Neuronal stem cell (in vitro differentiated cells): ENCODE measurements at regions not wholly inside any gene's neighbourhood (a gene's known extent, or its start where the extent isn't known, plus 50 kb on each side); places are given as distances from the start of the nearest gene placed in this dataset.

Experiments used
- DNase-seq: peaks from one replicate; pipeline ENCODE4 v3.0.0-alpha.2; 2013; ENCODE audit warnings: low spot score
- H2AFZ ChIP-seq: one replicate; pipeline ENCODE4 v1.6.1; 2013; ENCODE audit warnings: mild to moderate bottlenecking, low read length, inconsistent platforms
- H2AK5ac ChIP-seq: 2 replicates; pipeline ENCODE4 v1.6.1; 2013; ENCODE audit warnings: low read depth, mild to moderate bottlenecking, inconsistent platforms, low read length, moderate library complexity, mixed read lengths
- H2BK120ac ChIP-seq: 2 replicates; pipeline ENCODE4 v1.6.1; 2013; ENCODE audit warnings: low read depth, mild to moderate bottlenecking, inconsistent platforms, low read length, moderate library complexity, mixed read lengths
- H2BK12ac ChIP-seq: one replicate; pipeline ENCODE4 v1.6.1; 2013; ENCODE audit warnings: low read length, inconsistent platforms
- H2BK15ac ChIP-seq: 2 replicates; pipeline ENCODE4 v1.6.1; 2013; ENCODE audit warnings: mild to moderate bottlenecking, low read length, inconsistent platforms, mixed read lengths
- H2BK5ac ChIP-seq: one replicate; pipeline ENCODE4 v1.6.1; 2013; ENCODE audit warnings: inconsistent platforms, mild to moderate bottlenecking, low read length, moderate library complexity
- H3K14ac ChIP-seq: one replicate; pipeline ENCODE4 v1.6.1; 2013; ENCODE audit warnings: low read length, inconsistent platforms
- H3K18ac ChIP-seq: 2 replicates; pipeline ENCODE4 v1.6.1; 2013; ENCODE audit warnings: low read length, inconsistent platforms
- H3K23ac ChIP-seq: 2 replicates; pipeline ENCODE4 v1.6.1; 2013; ENCODE audit warnings: low read depth, mild to moderate bottlenecking, mixed read lengths, low read length, inconsistent platforms; ENCODE audit not compliant: poor library complexity
- H3K27ac ChIP-seq: replicated peaks from 3 replicates; pipeline ENCODE4 v1.5.1; 2013; ENCODE audit warnings: low read length, inconsistent platforms
- H3K27me3 ChIP-seq, 3 experiments: 2 replicates each; pipeline ENCODE4 v1.6.1; 2013; ENCODE audit warnings: low read length in 3 of 3, mild to moderate bottlenecking in 2 of 3, inconsistent platforms in 1 of 3, low read depth in 1 of 3, mixed read lengths in 1 of 3, moderate library complexity in 1 of 3; ENCODE audit not compliant: control insufficient read depth in 3 of 3, insufficient read depth in 3 of 3
- H3K36me3 ChIP-seq, 2 donors: replicated peaks in 1 of 2; 2 replicates each; pipeline ENCODE4 v1.6.1; 2013; ENCODE audit warnings: low read length in 2 of 2; ENCODE audit not compliant: control insufficient read depth in 2 of 2, insufficient read depth in 2 of 2
- H3K4ac ChIP-seq: 2 replicates; pipeline ENCODE4 v1.6.1; 2013; ENCODE audit warnings: inconsistent platforms, mild to moderate bottlenecking, low read length, moderate library complexity
- H3K4me1 ChIP-seq, 2 donors: 1 replicate in 1 of 2; 2 replicates in 1 of 2; pipeline ENCODE4 v1.6.1; 2013; ENCODE audit warnings: low read length in 2 of 2, low read depth in 1 of 2; ENCODE audit not compliant: control insufficient read depth in 2 of 2, insufficient read depth in 1 of 2
- H3K4me2 ChIP-seq: one replicate; pipeline ENCODE4 v1.6.1; 2013; ENCODE audit warnings: mild to moderate bottlenecking, low read length, inconsistent platforms; ENCODE audit not compliant: insufficient read depth, poor library complexity, severe bottlenecking
- H3K4me3 ChIP-seq, 2 donors: 2 replicates each; pipeline ENCODE4 v1.5.1; 2013; ENCODE audit warnings: low read length in 2 of 2, mild to moderate bottlenecking in 2 of 2, inconsistent platforms in 1 of 2, moderate library complexity in 1 of 2
- H3K79me1 ChIP-seq: one replicate; pipeline ENCODE4 v1.6.1; 2013; ENCODE audit warnings: low read depth, mild to moderate bottlenecking, inconsistent platforms, low read length, moderate library complexity
- H3K9ac ChIP-seq: one replicate; pipeline ENCODE4 v1.6.1; 2013; ENCODE audit warnings: mild to moderate bottlenecking, low read depth, low read length, inconsistent platforms; ENCODE audit not compliant: poor library complexity
- H3K9me3 ChIP-seq, 2 donors: replicated peaks in 1 of 2; 2 replicates each; pipeline versions ENCODE3 to v1.6.1; 2013; ENCODE audit warnings: low read length in 2 of 2, mild to moderate bottlenecking in 2 of 2, inconsistent platforms in 1 of 2, low read depth in 1 of 2, mixed read lengths in 1 of 2, moderate library complexity in 1 of 2; ENCODE audit not compliant: control insufficient read depth in 2 of 2, insufficient read depth in 1 of 2
- H4K8ac ChIP-seq: one replicate; pipeline ENCODE4 v1.6.1; 2013; ENCODE audit warnings: low read depth, mild to moderate bottlenecking, inconsistent platforms, low read length, moderate library complexity
- H4K91ac ChIP-seq: one replicate; pipeline ENCODE4 v1.6.1; 2013; ENCODE audit warnings: low read length, low read depth, mild to moderate bottlenecking, inconsistent platforms; ENCODE audit not compliant: poor library complexity
- WGBS, 2 donors: extraction: QIAGEN DNeasy Blood & Tissue Kit; methylation state at CpG; one replicate each; pipeline ENCODE4 v1.1.7; 2013; ENCODE audit warnings: missing lambda C conversion rate in 2 of 2, mixed read lengths in 1 of 2; ENCODE audit not compliant: insufficient read length in 2 of 2, insufficient replicate concordance in 1 of 2; ENCODE audit errors: extremely low coverage in 2 of 2; 5-methylcytosine and 5-hydroxymethylcytosine counted together

DNA sequence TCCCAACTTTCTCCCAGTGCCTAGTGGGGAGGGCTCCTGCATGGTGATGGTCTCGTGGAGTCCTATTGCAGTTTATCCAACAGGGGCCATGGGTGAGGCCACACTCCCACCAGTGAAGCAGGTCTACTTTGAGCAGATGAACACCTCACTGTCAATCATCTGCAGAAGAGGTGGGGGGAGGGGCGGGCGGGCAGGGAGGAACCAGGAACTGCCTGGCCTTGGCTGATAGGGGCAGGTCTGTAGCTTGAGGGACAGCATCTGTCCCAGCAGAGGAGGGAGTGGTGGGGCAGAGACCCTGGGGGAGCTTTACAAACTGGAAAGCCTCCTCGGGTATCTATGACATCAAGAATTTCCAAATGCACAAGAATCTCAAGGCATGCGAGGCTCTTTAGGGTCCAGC lies 58.7 kb upstream of the ZNF423 start:
- no CpG with 5 or more reads among the region's 5 CpGs for WGBS, 2 donors
- Histone ChIP-seq H3K14ac (no peak overlapping the region), H2BK12ac (no peak overlapping the region), H2BK5ac (no peak overlapping the region), H3K4me3 (no peak overlapping the region), H3K9ac (no peak overlapping the region), H4K91ac (no peak overlapping the region), H3K36me3 (no peaks in the 10 kb centered on the region), H2BK15ac (no peak overlapping the region), H3K18ac (no peak overlapping the region), H3K27ac (no peak overlapping the region), H3K4ac (no peak overlapping the region), H3K9me3 (peaks cover 0 to 6% of the 10 kb centered on the region in 2 donors), H3K23ac (no peak overlapping the region), H3K4me2 (no peak overlapping the region), H2AFZ (no peak overlapping the region), H3K79me1 (no peaks in the 10 kb centered on the region), H2BK120ac (no peak overlapping the region), H4K8ac (no peak overlapping the region), H2AK5ac (no peak overlapping the region), H3K4me1 (peaks cover 0 to 4% of the 10 kb centered on the region in 2 donors), H3K27me3 (peaks cover 0 to 15% (median 0%) of the 10 kb centered on the region in 3 experiments)
- no peak for DNase-seq

DNA sequence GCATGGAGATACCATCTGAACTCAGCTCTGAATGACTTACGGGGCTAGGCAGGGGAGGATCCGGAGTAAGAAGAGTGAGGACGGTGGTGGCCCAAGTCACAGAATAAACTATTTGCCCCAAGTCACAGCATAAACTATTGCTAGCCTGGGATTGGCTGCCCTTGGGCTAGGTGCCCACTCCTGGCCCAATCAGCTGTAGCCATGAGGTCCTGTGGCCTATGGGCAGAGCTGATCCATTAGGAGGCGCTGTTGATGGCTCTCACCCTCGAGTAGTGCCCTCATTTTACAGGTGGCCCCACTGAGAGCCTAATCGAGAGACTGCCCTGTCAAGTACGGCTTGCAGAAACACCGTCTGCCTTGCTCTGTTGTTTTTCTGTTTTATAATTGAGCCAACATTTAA lies 62.3 kb upstream of the ZNF423 start:
- H3K18ac ChIP-seq, result no peak overlapping the region
- no peaks in the 10 kb centered on the region for H3K36me3 ChIP-seq
- no peak overlapping the region for H3K14ac ChIP-seq
- H2BK15ac ChIP-seq, result no peak overlapping the region
- no peak overlapping the region for H3K9ac ChIP-seq
- no peak overlapping the region for H2BK5ac ChIP-seq
- H3K27me3 ChIP-seq, result peaks cover 0 to 14% (median 0%) of the 10 kb centered on the region in 3 experiments
- WGBS, 2 donors, result no CpG with 5 or more reads among the region's 8 CpGs
- no peak for DNase-seq
- no peak overlapping the region for H3K23ac ChIP-seq
- no peak overlapping the region for H3K4me3 ChIP-seq
- no peak overlapping the region for H2AK5ac ChIP-seq
- no peak overlapping the region for H3K27ac ChIP-seq
- no peak overlapping the region for H3K4ac ChIP-seq
- no peaks in the 10 kb centered on the region for H3K9me3 ChIP-seq
- H4K91ac ChIP-seq, result no peak overlapping the region
- H3K4me2 ChIP-seq, result no peak overlapping the region
- H2BK12ac ChIP-seq, result no peak overlapping the region
- H3K4me1 ChIP-seq, result peaks cover 0 to 3% of the 10 kb centered on the region in 2 donors
- H3K79me1 ChIP-seq, result no peaks in the 10 kb centered on the region
- H2AFZ ChIP-seq, result no peak overlapping the region
- H4K8ac ChIP-seq, result no peak overlapping the region
- no peak overlapping the region for H2BK120ac ChIP-seq

DNA sequence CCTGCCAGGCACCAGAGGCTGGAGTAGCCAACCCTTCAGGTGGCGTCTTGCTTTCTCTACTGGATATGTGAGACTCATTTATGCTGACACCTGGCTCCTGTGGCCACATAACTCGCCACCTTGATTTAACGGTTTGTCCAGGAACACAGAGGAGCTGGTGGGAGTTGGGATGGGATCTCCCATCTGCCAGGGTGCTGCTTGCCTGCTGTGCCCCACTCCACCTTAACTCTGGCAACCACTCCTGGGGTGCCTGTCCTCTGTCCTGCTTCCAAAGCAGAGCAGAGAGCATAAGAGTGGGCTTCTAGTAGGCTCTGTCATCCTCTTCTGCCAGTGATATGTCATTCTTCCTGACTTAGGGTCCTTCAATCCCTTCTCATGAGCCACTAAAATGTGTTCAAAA lies 63.4 kb upstream of the ZNF423 start:
- H3K4ac ChIP-seq, result no peak overlapping the region
- no peaks in the 10 kb centered on the region for H3K36me3 ChIP-seq
- peaks cover 2 to 4% of the 10 kb centered on the region in 2 donors for H3K9me3 ChIP-seq
- H2AK5ac ChIP-seq, result no peak overlapping the region
- H2BK12ac ChIP-seq, result no peak overlapping the region
- no peaks in the 10 kb centered on the region for H3K79me1 ChIP-seq
- H3K27me3 ChIP-seq, result peaks cover 0 to 12% (median 0%) of the 10 kb centered on the region in 3 experiments
- no peak overlapping the region for H4K8ac ChIP-seq
- H3K14ac ChIP-seq, result no peak overlapping the region
- no peak overlapping the region for H3K9ac ChIP-seq
- H3K4me3 ChIP-seq, result no peak overlapping the region
- no peak overlapping the region for H2AFZ ChIP-seq
- no peak for DNase-seq
- no peak overlapping the region for H2BK120ac ChIP-seq
- no peak overlapping the region for H3K27ac ChIP-seq
- H4K91ac ChIP-seq, result no peak overlapping the region
- H3K4me2 ChIP-seq, result no peak overlapping the region
- H3K4me1 ChIP-seq, result peaks cover 0 to 3% of the 10 kb centered on the region in 2 donors
- no peak overlapping the region for H2BK5ac ChIP-seq
- no peak overlapping the region for H3K23ac ChIP-seq
- peak overlapping the region; percentile 20 for H3K18ac ChIP-seq
- WGBS, 2 donors, result no CpG with 5 or more reads among the region's 3 CpGs
- no peak overlapping the region for H2BK15ac ChIP-seq

DNA sequence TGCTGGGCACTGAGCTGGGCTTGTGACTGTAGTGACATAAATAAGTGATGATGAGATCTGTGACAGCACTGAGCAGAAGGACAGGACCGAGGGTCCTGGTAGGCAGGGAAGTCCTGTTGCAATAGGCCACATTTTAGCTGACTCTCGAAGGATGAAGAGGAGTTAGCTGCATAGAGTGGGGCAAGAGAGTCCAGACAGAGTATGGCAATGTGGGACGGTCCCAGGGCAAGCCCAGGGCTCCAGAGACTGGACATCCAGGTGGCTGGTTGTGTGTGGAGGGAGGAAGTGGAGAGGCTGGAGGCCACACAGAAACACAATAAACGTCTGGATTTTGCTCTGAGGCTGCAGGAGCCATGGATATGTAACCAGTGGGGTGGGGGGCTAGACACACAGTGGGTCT lies 64.5 kb upstream of the ZNF423 start:
- Histone ChIP-seq H3K14ac (no peak overlapping the region), H4K91ac (no peak overlapping the region), H3K4me2 (no peak overlapping the region), H3K9ac (no peak overlapping the region), H2AK5ac (peak overlapping the region; percentile 3), H3K27ac (no peak overlapping the region), H2BK12ac (no peak overlapping the region), H3K9me3 (peaks cover 2 to 4% of the 10 kb centered on the region in 2 donors), H2BK120ac (no peak overlapping the region), H3K4ac (no peak overlapping the region), H4K8ac (no peak overlapping the region), H3K23ac (no peak overlapping the region), H3K36me3 (no peaks in the 10 kb centered on the region), H3K79me1 (no peaks in the 10 kb centered on the region), H3K27me3 (peaks cover 0 to 6% (median 0%) of the 10 kb centered on the region in 3 experiments), H2BK15ac (peak overlapping the region; percentile 96), H3K4me3 (no peak overlapping the region), H3K4me1 (peaks cover 0 to 3% of the 10 kb centered on the region in 2 donors), H2AFZ (no peak overlapping the region), H2BK5ac (no peak overlapping the region), H3K18ac (peak overlapping the region; percentile 24)
- no peak for DNase-seq
- no CpG with 5 or more reads among the region's 4 CpGs for WGBS, 2 donors
